K562 (cell line): ENCODE measurements at regions not wholly inside any gene's neighbourhood (a gene's known extent, or its start where the extent isn't known, plus 50 kb on each side); places are given as distances from the start of the nearest gene placed in this dataset.

Experiments used
- ATAC-seq: fragments of 200-7000 bp; cut with Tn5 transposase; 3 replicates; pipeline ENCODE4 v1.9.1; 2020; ENCODE audit warnings: moderate library complexity
- BruUV-seq: library from RNA; stranded (reverse); fragments of 400-500 nt; replicated peaks from 2 replicates; lab custom pipeline; 2021; lab: Mats Ljungman, UMichigan
- CTCF ChIA-PET: fragments of 300-600 bp; formaldehyde crosslinking; extraction: SDS; loops from one replicate; lab custom pipeline; 2021; ENCODE audit warnings: low intra/inter-chr PET ratio; lab: Yijun Ruan, JAX
- POLR2A ChIA-PET: fragments of 300-600, 350-650 bp; sonication (Branson Sonifier 250); formaldehyde crosslinking; extraction: SDS; loops from one replicate; lab custom pipeline; 2021; ENCODE audit warnings: antibody characterized with exemption, inconsistent platforms; lab: Yijun Ruan, JAX
- DNase-seq, 4 experiments: peaks; one replicate each; pipeline versions ENCODE4 v3.0.0 to v3.0.0-alpha.2; 2011 to 2018; ENCODE audit warnings: low spot score in 3 of 4, mixed read lengths in 3 of 4; ENCODE audit errors: extremely low read depth in 1 of 4
- FAIRE-seq: peaks from 2 replicates; lab custom pipeline; 2011; peaks lifted over from hg19 to GRCh38; lab: Jason Lieb, UNC
- H2AFZ ChIP-seq: 2 replicates; pipeline ENCODE4 v1.6.0; 2011; ENCODE audit warnings: low read depth, low read length, control low read depth, inconsistent platforms
- H3K27ac ChIP-seq: fragments of 200-600 bp; 3 replicates; pipeline ENCODE4 v1.8.0; 2011; ENCODE audit warnings: low read depth, mild to moderate bottlenecking, control low read depth, inconsistent platforms, low read length, moderate library complexity, mixed read lengths; ENCODE audit errors: extremely low read depth
- H3K27me3 ChIP-seq, 2 experiments: fragments of 300-600 bp in 1 of 2; 2 replicates in 1 of 2; 3 replicates in 1 of 2; pipeline versions ENCODE4 v1.6.0 to v1.8.0; 2011; ENCODE audit warnings: inconsistent platforms in 2 of 2, low read length in 2 of 2, mild to moderate bottlenecking in 1 of 2, mixed read lengths in 1 of 2, moderate library complexity in 1 of 2; ENCODE audit not compliant: control insufficient read depth in 2 of 2, insufficient read depth in 2 of 2
- H3K36me3 ChIP-seq: fragments of 300-600 bp; 3 replicates; pipeline ENCODE4 v1.8.0; 2011; ENCODE audit warnings: mild to moderate bottlenecking, low read length, inconsistent platforms; ENCODE audit not compliant: control insufficient read depth, insufficient read depth
- H3K4me1 ChIP-seq, 2 experiments: fragments of 200-600 bp in 1 of 2; replicated peaks in 1 of 2; 2 replicates in 1 of 2; 3 replicates in 1 of 2; pipeline versions ENCODE4 v1.5.1 to v1.8.0; 2011; ENCODE audit warnings: inconsistent platforms in 2 of 2, low read length in 2 of 2, mild to moderate bottlenecking in 1 of 2, mixed read lengths in 1 of 2, moderate library complexity in 1 of 2; ENCODE audit not compliant: control insufficient read depth in 2 of 2, insufficient read depth in 2 of 2
- H3K4me2 ChIP-seq: 2 replicates; pipeline ENCODE4 v1.6.1; 2011; ENCODE audit warnings: low read length, control low read depth, inconsistent platforms, mixed read lengths; ENCODE audit not compliant: insufficient read depth
- H3K4me3 ChIP-seq: fragments of 200-600 bp; sonication (generic), shearing (Covaris generic); 2 replicates; pipeline ENCODE4 v1.5.1; 2016; ENCODE audit warnings: control low read depth, inconsistent platforms
- H3K79me2 ChIP-seq: fragments of 200-600 bp; 3 replicates; pipeline ENCODE4 v1.8.0; 2011; ENCODE audit warnings: low read length, inconsistent platforms; ENCODE audit not compliant: control insufficient read depth, insufficient read depth
- H3K9ac ChIP-seq, 2 experiments: 2 replicates each; pipeline versions ENCODE4 v1.6.0 to v1.6.1; 2011; ENCODE audit warnings: low read depth in 2 of 2, low read length in 2 of 2, control low read depth in 1 of 2, inconsistent platforms in 1 of 2, mild to moderate bottlenecking in 1 of 2, mixed read lengths in 1 of 2; ENCODE audit not compliant: insufficient read depth in 1 of 2
- H3K9me1 ChIP-seq: one replicate; pipeline ENCODE4 v1.6.0; 2011; ENCODE audit warnings: inconsistent platforms, mild to moderate bottlenecking, low read length, moderate library complexity; ENCODE audit not compliant: control insufficient read depth, insufficient read depth
- H3K9me3 ChIP-seq: replicated peaks from 2 replicates; pipeline ENCODE4 v1.5.1; 2011; ENCODE audit warnings: low read depth, low read length, inconsistent platforms; ENCODE audit not compliant: control insufficient read depth, insufficient read depth
- H4K20me1 ChIP-seq: replicated peaks from 2 replicates; pipeline ENCODE4 v1.6.1; 2011; ENCODE audit warnings: low read length, inconsistent platforms, mixed read lengths; ENCODE audit not compliant: control insufficient read depth, insufficient read depth
- ATF4 ChIP-seq: fragments of 450-650 bp; formaldehyde crosslinking; IDR thresholded peaks from 2 replicates; pipeline ENCODE4 v1.4.0; 2022; ENCODE audit warnings: mild to moderate bottlenecking, moderate library complexity
- CEBPG ChIP-seq, 3 experiments: fragments of 200-800 bp in 1 of 3; sonication (Bioruptor generic) in 1 of 3; sonication (generic) in 1 of 3; formaldehyde crosslinking in 1 of 3; IDR thresholded peaks in 2 of 3; conservative IDR thresholded peaks in 1 of 3; 2 replicates each; pipeline versions ENCODE4 v1.6.1 to v1.8.0; 2016 to 2022; ENCODE audit warnings: missing compliant biosample characterization in 2 of 3, missing genetic modification characterization in 2 of 3, mild to moderate bottlenecking in 1 of 3, missing genetic modification reagents in 1 of 3
- GATAD2A ChIP-seq: fragments of 450-650 bp; IDR thresholded peaks from 2 replicates; pipeline ENCODE4 v1.6.1; 2017
- KAT8 ChIP-seq: fragments of 450-650 bp; IDR thresholded peaks from 2 replicates; pipeline ENCODE4 v1.6.1; 2016; ENCODE audit warnings: low read depth, mild to moderate bottlenecking
- ZSCAN32 ChIP-seq: fragments of 450-650 bp; formaldehyde crosslinking; IDR thresholded peaks from 2 replicates; pipeline ENCODE4 v1.4.0; 2020; ENCODE audit warnings: mild to moderate bottlenecking, moderate library complexity
- WGBS: fragments of 100-300 bp; shearing (Covaris generic); methylation state at CpG from one replicate; pipeline ENCODE4 v1.1.6; 2016; ENCODE audit warnings: low coverage, mixed read lengths; ENCODE audit not compliant: insufficient coverage; ENCODE audit errors: missing lambda C conversion rate; 5-methylcytosine and 5-hydroxymethylcytosine counted together
- in situ Hi-C: fragments of 300-500 bp; cut with MboI; formaldehyde crosslinking; loops from 4 replicates; pipeline ENCODE4 v1.15.0; 2018; ENCODE audit warnings: inconsistent platforms, mixed read lengths
- intact Hi-C: fragments of 100-400 bp; cut with micrococcal nuclease; formaldehyde crosslinking; loops from 2 replicates; pipeline ENCODE4 v1.14.2; 2022

DNA sequence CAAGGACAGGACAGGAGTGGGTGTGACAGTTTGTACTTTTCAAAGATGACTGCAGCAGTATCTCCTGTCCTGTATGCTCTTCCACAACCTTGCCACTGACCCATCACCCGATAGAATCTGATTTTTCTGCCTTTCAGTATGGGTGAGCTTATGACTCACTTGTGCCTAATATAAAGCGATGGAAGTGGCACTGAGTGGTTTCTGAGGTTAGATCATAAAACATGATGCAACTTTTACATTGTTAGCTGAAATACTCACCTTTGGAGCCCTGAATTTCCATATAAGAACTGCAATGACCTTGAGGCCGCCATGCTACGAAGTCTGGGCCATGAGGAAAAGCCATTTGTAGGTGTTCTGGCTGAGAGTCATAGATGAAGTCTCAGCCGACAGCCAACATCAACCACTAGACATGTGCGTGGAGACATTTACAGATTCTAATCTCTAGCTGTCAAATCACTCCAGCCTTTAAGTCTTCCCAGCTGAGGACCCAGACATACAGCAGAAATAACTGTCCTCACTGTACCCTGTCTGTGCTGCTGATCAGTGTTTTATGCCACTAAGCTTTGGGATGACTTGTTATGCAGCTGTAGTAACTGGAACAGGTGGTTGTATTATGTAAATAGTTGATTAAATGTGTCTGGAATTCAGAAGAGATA, 105.9 kb upstream of the ARHGAP20 start:
- no peaks in the 10 kb centered on the region for H3K27me3 ChIP-seq
- H3K9me1 ChIP-seq: no peaks in the 10 kb centered on the region
- intact Hi-C loops: no loop called here
- BruUV-seq: no TSS peak
- no peaks in the 10 kb centered on the region for H4K20me1 ChIP-seq
- DNase-seq (no peak), FAIRE-seq (no peak), ATAC-seq (no peak)
- H3K9me3 ChIP-seq: no peaks in the 10 kb centered on the region; the same call in 1 of the 2 replicates
- ChIA-PET CTCF (no interaction called here), POLR2A (interaction anchor here (0.7 kb wide), 1 partner anchor 46 kb away, joined by 3 read pairs; no protein-coding TSS in a partner anchor)
- no peak overlapping the region for H3K9ac ChIP-seq
- H3K4me1 ChIP-seq: no peaks in the 10 kb centered on the region
- no peaks in the 10 kb centered on the region for H3K36me3 ChIP-seq
- H2AFZ ChIP-seq: no peak overlapping the region
- TF ChIP-seq ZSCAN32 (CRISPR knock-in tag) (0 out of 2 replicates have a peak, but pooled peaks have one; percentile 46), CEBPG (CRISPR knock-in tag; IDR thresholded peaks at IDR 0.05) (no peak), CEBPG (tag; conservative IDR thresholded peaks at IDR 0.05 in 1 of 2, IDR thresholded peaks at IDR 0.05 in 1 of 2) (peak; percentile 12 to 65; a peak in 2 of 4 replicates), ATF4 (peak; percentile 68), KAT8 (no peak), GATAD2A (no peak)
- in situ Hi-C loops: no loop called here
- no peak overlapping the region for H3K4me3 ChIP-seq
- H3K27ac ChIP-seq: no peak overlapping the region
- no peak overlapping the region for H3K4me2 ChIP-seq
- 2% methylated on average over 6 of the region's 6 CpGs for WGBS
- no peaks in the 10 kb centered on the region for H3K79me2 ChIP-seq
